Testis (tissue), 2 donors: ENCODE measurements at regions not wholly inside any gene's neighbourhood (a gene's known extent, or its start where the extent isn't known, plus 50 kb on each side); places are given as distances from the start of the nearest gene placed in this dataset.

ENCODE experiments used
- CTCF ChIP-seq, 3 experiments: fragments of 450-650 bp in 2 of 3; fragments of 200-600 bp in 1 of 3; sonication (generic) in 1 of 3; IDR thresholded peaks; one replicate each; pipeline ENCODE4 v1.5.1; 2016 to 2019; ENCODE audit warnings: antibody characterized with exemption in 3 of 3, mild to moderate bottlenecking in 2 of 3, moderate library complexity in 1 of 3
- POLR2A ChIP-seq: fragments of 450-650 bp; IDR thresholded peaks from one replicate; pipeline ENCODE4 v1.6.1; 2017; ENCODE audit warnings: antibody characterized with exemption, mild to moderate bottlenecking, moderate library complexity

DNA sequence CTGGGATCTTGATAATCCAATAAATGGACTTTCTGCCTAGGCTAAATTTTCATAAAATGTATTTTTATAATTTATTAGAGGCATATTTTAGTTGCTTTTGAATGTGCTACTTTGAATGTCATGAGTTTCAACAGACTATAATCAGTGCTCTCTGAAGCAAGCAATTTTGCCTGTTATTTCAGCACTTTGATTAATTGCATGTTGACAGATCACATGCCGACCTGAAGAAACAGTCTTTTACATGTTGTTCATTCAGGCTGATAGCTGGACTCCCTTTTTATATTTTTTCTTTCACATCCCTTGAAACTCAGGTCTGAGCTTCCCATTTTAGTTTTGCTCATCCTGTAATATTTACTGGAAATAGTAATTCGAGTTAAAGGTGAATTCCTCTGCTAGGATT lies 341.0 kb downstream of the NAP1L3 start:
- TF ChIP-seq CTCF (IDR thresholded peaks at IDR 0.05) = no peak
- TF ChIP-seq POLR2A = no peak
